Cardiac muscle cell (in vitro differentiated cells and primary cell): ENCODE measurements at regions not wholly inside any gene's neighbourhood (a gene's known extent, or its start where the extent isn't known, plus 50 kb on each side); places are given as distances from the start of the nearest gene placed in this dataset.

Experiments
- DNase-seq, 2 donors: peaks; one replicate each; pipeline versions ENCODE4 v3.0.0 to v3.0.0-alpha.2; 2010 to 2017; ENCODE audit warnings: low read depth in 1 of 2, low spot score in 1 of 2
- H3K27ac ChIP-seq: fragments of 200-600 bp; sonication (generic); 2 replicates; pipeline ENCODE4 v1.5.1; 2016
- H3K27me3 ChIP-seq: fragments of 200-600 bp; sonication (generic); 2 replicates; pipeline ENCODE4 v1.6.0; 2016; ENCODE audit warnings: control low read depth
- H3K36me3 ChIP-seq: fragments of 200-600 bp; sonication (generic); 2 replicates; pipeline ENCODE4 v1.5.1; 2016; ENCODE audit warnings: control low read depth
- H3K4me1 ChIP-seq: fragments of 200-600 bp; sonication (generic); 2 replicates; pipeline ENCODE4 v1.8.1; 2017; ENCODE audit warnings: low read depth, mild to moderate bottlenecking, mixed run types
- H3K4me3 ChIP-seq: fragments of 200-600 bp; sonication (generic); 2 replicates; pipeline ENCODE4 v1.5.1; 2016; ENCODE audit warnings: mild to moderate bottlenecking
- H3K9me3 ChIP-seq: fragments of 200-600 bp; sonication (generic); 2 replicates; pipeline ENCODE4 v1.5.1; 2017; ENCODE audit warnings: low read depth, mild to moderate bottlenecking, control low read depth
- TF ChIP-seq, protein P1 (sequence below): IDR thresholded peaks from 2 replicates; pipeline ENCODE4 v1.5.1; 2012; ENCODE audit warnings: low read depth, mild to moderate bottlenecking, low read length

DNA sequence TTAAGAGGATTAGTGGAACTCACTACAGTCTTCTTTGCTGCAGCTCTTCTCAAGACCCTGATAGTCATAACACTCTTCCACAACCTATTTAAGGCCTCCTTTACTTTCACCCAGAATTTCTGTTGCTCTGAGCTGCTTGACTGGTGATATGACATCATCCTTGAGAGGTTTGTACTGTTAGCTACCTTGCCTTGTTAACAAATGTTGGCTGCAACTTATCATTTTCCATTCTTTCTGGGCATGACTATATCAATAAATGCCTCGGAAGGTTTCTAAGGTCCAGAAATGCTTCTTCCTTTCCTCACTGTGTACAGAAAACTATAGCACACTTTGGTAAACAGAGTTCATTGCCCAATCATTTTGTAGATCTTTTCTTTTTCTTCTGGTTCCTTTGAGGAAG lies 1292.2 kb upstream of the TMPRSS15 start:
- Histone ChIP-seq H3K4me1 (no peaks in the 10 kb centered on the region), H3K36me3 (no peaks in the 10 kb centered on the region), H3K27me3 (no peaks in the 10 kb centered on the region), H3K27ac (no peak overlapping the region), H3K4me3 (no peak overlapping the region), H3K9me3 (no peaks in the 10 kb centered on the region)
- TF ChIP-seq, protein P1, sequence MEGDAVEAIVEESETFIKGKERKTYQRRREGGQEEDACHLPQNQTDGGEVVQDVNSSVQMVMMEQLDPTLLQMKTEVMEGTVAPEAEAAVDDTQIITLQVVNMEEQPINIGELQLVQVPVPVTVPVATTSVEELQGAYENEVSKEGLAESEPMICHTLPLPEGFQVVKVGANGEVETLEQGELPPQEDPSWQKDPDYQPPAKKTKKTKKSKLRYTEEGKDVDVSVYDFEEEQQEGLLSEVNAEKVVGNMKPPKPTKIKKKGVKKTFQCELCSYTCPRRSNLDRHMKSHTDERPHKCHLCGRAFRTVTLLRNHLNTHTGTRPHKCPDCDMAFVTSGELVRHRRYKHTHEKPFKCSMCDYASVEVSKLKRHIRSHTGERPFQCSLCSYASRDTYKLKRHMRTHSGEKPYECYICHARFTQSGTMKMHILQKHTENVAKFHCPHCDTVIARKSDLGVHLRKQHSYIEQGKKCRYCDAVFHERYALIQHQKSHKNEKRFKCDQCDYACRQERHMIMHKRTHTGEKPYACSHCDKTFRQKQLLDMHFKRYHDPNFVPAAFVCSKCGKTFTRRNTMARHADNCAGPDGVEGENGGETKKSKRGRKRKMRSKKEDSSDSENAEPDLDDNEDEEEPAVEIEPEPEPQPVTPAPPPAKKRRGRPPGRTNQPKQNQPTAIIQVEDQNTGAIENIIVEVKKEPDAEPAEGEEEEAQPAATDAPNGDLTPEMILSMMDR, result no peak
- DNase-seq, result no peak

DNA sequence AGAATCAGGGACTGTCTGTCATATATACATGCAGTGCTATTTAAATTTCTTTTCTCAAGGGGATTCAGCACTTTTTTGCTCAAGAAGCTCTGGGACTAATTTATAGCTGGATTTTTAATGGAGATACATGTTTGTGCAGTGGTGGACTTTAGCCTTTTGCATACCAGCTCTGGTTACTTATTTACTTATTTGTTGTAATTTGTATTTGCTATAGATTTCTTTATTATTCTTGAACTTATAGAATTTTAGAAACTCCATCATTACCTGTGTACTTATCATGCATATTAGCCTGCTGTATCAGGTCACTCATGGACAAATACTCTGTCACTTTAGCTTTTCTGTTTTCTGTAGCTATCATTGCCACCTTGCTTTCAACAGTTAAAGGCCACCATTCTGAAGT lies 1296.9 kb upstream of the TMPRSS15 start:
- Histone ChIP-seq H3K4me1 (no peaks in the 10 kb centered on the region), H3K27ac (no peak overlapping the region), H3K4me3 (no peak overlapping the region), H3K9me3 (no peaks in the 10 kb centered on the region), H3K27me3 (no peaks in the 10 kb centered on the region), H3K36me3 (no peaks in the 10 kb centered on the region)
- TF ChIP-seq, protein P1, result no peak
- no peak for DNase-seq

DNA sequence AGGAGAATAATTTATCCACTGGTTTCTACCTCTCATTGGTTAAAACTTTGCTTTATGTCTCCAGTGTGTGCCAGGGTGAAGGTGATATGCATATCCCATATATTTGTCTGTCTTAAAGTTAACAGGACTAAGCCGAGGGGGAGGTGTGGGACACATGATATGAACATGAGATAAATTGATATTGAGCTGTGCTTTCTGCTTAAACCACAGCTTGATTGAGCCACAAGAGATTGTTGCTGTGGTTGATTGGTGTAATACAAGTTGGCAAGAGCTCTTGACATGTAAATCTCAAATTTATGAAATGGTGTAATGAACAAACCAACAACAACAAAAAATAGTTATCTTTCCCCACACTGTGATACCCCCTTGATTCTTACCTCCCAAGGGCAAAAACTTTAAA lies 1295.5 kb upstream of the NCAM2 start:
- Histone ChIP-seq H3K36me3 (no peaks in the 10 kb centered on the region), H3K27ac (no peak overlapping the region)

DNA sequence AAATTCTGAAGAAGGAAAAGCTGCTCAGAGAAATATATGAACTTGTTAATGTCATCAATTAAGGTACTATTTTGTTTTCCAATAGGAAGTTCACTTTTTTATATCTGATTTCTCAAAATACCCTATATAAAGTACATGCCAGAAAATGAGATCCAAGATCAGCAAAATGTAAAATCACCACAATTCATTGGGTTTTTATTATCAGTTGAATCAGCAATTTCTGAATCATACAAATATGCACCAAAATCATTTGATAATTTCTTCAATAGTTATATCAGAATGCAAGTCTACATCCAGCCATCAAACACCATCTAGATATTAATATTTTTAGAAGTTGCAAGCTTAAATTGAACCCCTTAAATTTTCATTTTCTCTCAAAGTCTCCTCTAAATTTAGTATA lies 1293.4 kb upstream of the NCAM2 start:
- TF ChIP-seq, protein P1, result no peak

More for the DNA sequence above, 1295.5 kb upstream of the NCAM2 start:
- no peak for DNase-seq
- H3K4me3 ChIP-seq, result no peak overlapping the region
- H3K4me1 ChIP-seq, result no peaks in the 10 kb centered on the region
- TF ChIP-seq, protein P1, result no peak
- H3K27me3 ChIP-seq, result no peaks in the 10 kb centered on the region
- no peaks in the 10 kb centered on the region for H3K9me3 ChIP-seq

DNA sequence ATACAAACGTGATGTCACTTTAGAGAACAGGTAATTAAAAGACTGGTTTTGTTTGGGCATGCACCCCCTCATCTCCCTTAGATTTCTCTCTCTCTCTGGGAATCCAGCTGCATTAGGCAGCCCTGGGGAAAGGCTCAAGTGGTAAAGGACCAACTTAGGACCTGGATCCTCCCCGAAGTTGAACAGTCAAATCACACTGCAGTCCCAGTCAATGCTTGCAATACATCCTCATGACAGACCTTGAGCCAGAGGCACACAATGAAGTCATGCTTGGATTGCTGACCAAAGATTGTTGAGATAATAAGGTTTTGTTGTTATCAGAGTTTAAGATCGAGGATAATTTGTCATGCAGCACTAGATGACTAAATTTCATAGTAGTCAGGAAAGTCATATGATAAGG lies 1285.8 kb upstream of the NCAM2 start:
- Histone ChIP-seq H3K27me3 (no peaks in the 10 kb centered on the region), H3K4me1 (no peaks in the 10 kb centered on the region)

More for the DNA sequence above, 1293.4 kb upstream of the NCAM2 start:
- Histone ChIP-seq H3K4me1 (no peaks in the 10 kb centered on the region), H3K27me3 (no peaks in the 10 kb centered on the region), H3K9me3 (no peaks in the 10 kb centered on the region), H3K27ac (no peak overlapping the region), H3K4me3 (no peak overlapping the region), H3K36me3 (no peaks in the 10 kb centered on the region)
- no peak for DNase-seq

More for the DNA sequence above, 1285.8 kb upstream of the NCAM2 start:
- TF ChIP-seq, protein P1, result no peak
- H3K36me3 ChIP-seq, result no peaks in the 10 kb centered on the region
- no peaks in the 10 kb centered on the region for H3K9me3 ChIP-seq
- no peak overlapping the region for H3K27ac ChIP-seq
- H3K4me3 ChIP-seq, result no peak overlapping the region
- no peak for DNase-seq
